ENCODE measurements at regions not wholly inside any gene's neighbourhood (a gene's known extent, or its start where the extent isn't known, plus 50 kb on each side); places are given as distances from the start of the nearest gene placed in this dataset.

DNA sequence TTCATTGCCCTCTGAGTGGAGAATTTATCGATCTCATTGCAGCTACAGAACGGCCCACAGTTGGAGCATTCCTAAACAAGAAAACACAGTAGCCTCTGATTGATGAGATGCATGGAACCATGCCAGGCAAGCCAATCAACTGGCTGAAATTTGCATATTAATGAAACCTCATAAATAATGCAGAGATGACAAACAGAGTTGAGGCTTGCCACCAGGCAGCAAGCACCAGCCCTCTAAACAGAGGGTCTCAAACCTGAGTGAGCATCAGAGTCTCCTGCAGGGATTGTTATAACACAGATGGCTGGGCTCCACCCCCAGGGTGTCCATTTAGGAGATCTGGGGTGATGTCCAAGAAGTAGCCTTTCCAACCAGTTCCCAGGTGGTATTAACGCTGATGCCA lies 60.9 kb upstream of the CMKLR1 start:
- DNase-seq (ENCODE audit: extremely low read depth in 1 of 4, low spot score in 3 of 4) (no peak), FAIRE-seq (no peak), ATAC-seq (no peak)
- in situ Hi-C loops (cut with MboI) (no loop called here), intact Hi-C loops (cut with micrococcal nuclease) (no loop called here)
- Histone ChIP-seq H3K4me2 (ENCODE audit: insufficient read depth, low read length) (no peak overlapping the region), H3K9me3 (replicated peaks; ENCODE audit: control insufficient read depth, insufficient read depth, low read depth, low read length) (no peaks in the 10 kb centered on the region), H3K36me3 (ENCODE audit: control insufficient read depth, insufficient read depth, low read length) (no peaks in the 10 kb centered on the region), H4K20me1 (replicated peaks; ENCODE audit: control insufficient read depth, insufficient read depth, low read length) (no peaks in the 10 kb centered on the region), H3K79me2 (ENCODE audit: control insufficient read depth, insufficient read depth, low read length) (no peaks in the 10 kb centered on the region), H3K4me3 (no peak overlapping the region), H3K9me1 (ENCODE audit: control insufficient read depth, insufficient read depth, low read length) (no peaks in the 10 kb centered on the region), H3K27me3 (ENCODE audit: control insufficient read depth in 2 of 2, insufficient read depth in 2 of 2, low read length in 2 of 2) (peaks cover 0 to 14% of the 10 kb centered on the region in 2 experiments; a peak in 2 of 5 replicates), H3K27ac (ENCODE audit: extremely low read depth, low read depth, low read length) (no peak overlapping the region), H3K9ac (ENCODE audit: insufficient read depth in 1 of 2, low read depth in 2 of 2, low read length in 2 of 2) (no peak overlapping the region), H2AFZ (ENCODE audit: low read depth, low read length) (no peak overlapping the region), H3K4me1 (replicated peaks in 1 of 2; ENCODE audit: control insufficient read depth in 2 of 2, insufficient read depth in 2 of 2, low read length in 2 of 2) (no peaks in the 10 kb centered on the region)
- WGBS (ENCODE audit: insufficient coverage, low coverage, missing lambda C conversion rate): 0% methylated on average over 3 of the region's 3 CpGs
- ChIA-PET CTCF (ENCODE audit: low intra/inter-chr PET ratio) (no interaction called here), POLR2A (interaction anchor here (1.2 kb wide), 1 partner anchor 19 kb away, joined by 4 read pairs; no protein-coding TSS in a partner anchor)
- TF ChIP-seq SIN3A (IDR thresholded peaks at IDR 0.05; ENCODE audit: borderline replicate concordance in 2 of 2, control insufficient read depth in 1 of 2, low read depth in 2 of 2, low read length in 2 of 2) (no peak), BRF1 (IDR thresholded peaks at IDR 0.05; ENCODE audit: borderline replicate concordance, extremely low read depth, insufficient read length) (no peak), NFIC (IDR thresholded peaks at IDR 0.05) (no peak), EWSR1 (IDR thresholded peaks at IDR 0.05; ENCODE audit: borderline replicate concordance, low read depth, partially characterized antibody) (no peak), ZNF408 (CRISPR knock-in tag; IDR thresholded peaks at IDR 0.05; ENCODE audit: low read depth) (no peak)
- no TSS peak for BruUV-seq (replicated peaks)

DNA sequence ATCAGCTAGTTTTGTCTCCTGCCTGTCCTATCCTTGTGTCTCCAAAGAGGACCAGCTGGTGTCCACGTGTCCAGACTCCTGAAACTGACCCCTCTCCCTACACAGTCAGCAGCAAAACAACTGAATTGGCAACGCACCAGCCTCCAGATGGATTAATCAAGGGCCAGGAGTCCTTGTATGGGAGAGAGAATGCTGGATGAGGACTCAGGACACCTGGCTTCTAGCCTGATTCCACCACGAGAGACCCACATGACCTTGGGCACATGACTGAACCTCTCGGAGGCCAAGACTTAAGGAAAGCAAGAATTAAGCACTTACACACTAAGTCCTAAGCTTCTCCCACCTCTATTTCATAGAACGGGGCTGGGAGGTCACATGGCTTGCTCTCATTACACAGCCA lies 60.4 kb upstream of the CMKLR1 start:
- Histone ChIP-seq H3K9me3 (replicated peaks; ENCODE audit: control insufficient read depth, insufficient read depth, low read depth, low read length) (no peaks in the 10 kb centered on the region), H3K4me1 (replicated peaks in 1 of 2; ENCODE audit: control insufficient read depth in 2 of 2, insufficient read depth in 2 of 2, low read length in 2 of 2) (no peaks in the 10 kb centered on the region), H3K4me3 (no peak overlapping the region), H3K9ac (ENCODE audit: insufficient read depth in 1 of 2, low read depth in 2 of 2, low read length in 2 of 2) (no peak overlapping the region), H3K4me2 (ENCODE audit: insufficient read depth, low read length) (no peak overlapping the region), H3K9me1 (ENCODE audit: control insufficient read depth, insufficient read depth, low read length) (no peaks in the 10 kb centered on the region), H3K27me3 (ENCODE audit: control insufficient read depth in 2 of 2, insufficient read depth in 2 of 2, low read length in 2 of 2) (peaks cover 0 to 14% of the 10 kb centered on the region in 2 experiments; a peak in 2 of 5 replicates), H3K36me3 (ENCODE audit: control insufficient read depth, insufficient read depth, low read length) (no peaks in the 10 kb centered on the region), H2AFZ (ENCODE audit: low read depth, low read length) (no peak overlapping the region), H3K27ac (ENCODE audit: extremely low read depth, low read depth, low read length) (no peak overlapping the region), H4K20me1 (replicated peaks; ENCODE audit: control insufficient read depth, insufficient read depth, low read length) (no peaks in the 10 kb centered on the region), H3K79me2 (ENCODE audit: control insufficient read depth, insufficient read depth, low read length) (no peaks in the 10 kb centered on the region)
- intact Hi-C loops (cut with micrococcal nuclease): no loop called here
- FAIRE-seq (no peak), ATAC-seq (no peak), DNase-seq (ENCODE audit: extremely low read depth in 1 of 4, low spot score in 3 of 4) (no peak)
- CTCF ChIA-PET (ENCODE audit: low intra/inter-chr PET ratio): no interaction called here
- WGBS (ENCODE audit: insufficient coverage, low coverage, missing lambda C conversion rate): 1% methylated on average over 5 of the region's 5 CpGs
- POLR2A ChIA-PET: no interaction called here
- no TSS peak for BruUV-seq (replicated peaks)
- in situ Hi-C loops (cut with MboI): no loop called here
- no peak for TF ChIP-seq SAFB (IDR thresholded peaks at IDR 0.05; ENCODE audit: borderline replicate concordance, low read depth, low read length)
- TF ChIP-seq, protein P1, sequence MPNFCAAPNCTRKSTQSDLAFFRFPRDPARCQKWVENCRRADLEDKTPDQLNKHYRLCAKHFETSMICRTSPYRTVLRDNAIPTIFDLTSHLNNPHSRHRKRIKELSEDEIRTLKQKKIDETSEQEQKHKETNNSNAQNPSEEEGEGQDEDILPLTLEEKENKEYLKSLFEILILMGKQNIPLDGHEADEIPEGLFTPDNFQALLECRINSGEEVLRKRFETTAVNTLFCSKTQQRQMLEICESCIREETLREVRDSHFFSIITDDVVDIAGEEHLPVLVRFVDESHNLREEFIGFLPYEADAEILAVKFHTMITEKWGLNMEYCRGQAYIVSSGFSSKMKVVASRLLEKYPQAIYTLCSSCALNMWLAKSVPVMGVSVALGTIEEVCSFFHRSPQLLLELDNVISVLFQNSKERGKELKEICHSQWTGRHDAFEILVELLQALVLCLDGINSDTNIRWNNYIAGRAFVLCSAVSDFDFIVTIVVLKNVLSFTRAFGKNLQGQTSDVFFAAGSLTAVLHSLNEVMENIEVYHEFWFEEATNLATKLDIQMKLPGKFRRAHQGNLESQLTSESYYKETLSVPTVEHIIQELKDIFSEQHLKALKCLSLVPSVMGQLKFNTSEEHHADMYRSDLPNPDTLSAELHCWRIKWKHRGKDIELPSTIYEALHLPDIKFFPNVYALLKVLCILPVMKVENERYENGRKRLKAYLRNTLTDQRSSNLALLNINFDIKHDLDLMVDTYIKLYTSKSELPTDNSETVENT (CRISPR knock-in tag; IDR thresholded peaks at IDR 0.05): no peak
- no peak for TF ChIP-seq POLR2B (IDR thresholded peaks at IDR 0.05; ENCODE audit: low read depth, partially characterized antibody)
- TF ChIP-seq, protein P2, sequence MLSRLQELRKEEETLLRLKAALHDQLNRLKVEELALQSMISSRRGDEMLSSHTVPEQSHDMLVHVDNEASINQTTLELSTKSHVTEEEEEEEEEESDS (CRISPR knock-in tag; IDR thresholded peaks at IDR 0.05): no peak

Measured in K562 (cell line).